Neutrophil (primary cell): ENCODE measurements at regions not wholly inside any gene's neighbourhood (a gene's known extent, or its start where the extent isn't known, plus 50 kb on each side); places are given as distances from the start of the nearest gene placed in this dataset.

ENCODE experiments used
- H3K27ac ChIP-seq: fragments of 200-600 bp; sonication (generic); 2 replicates; pipeline ENCODE4 v1.5.1; 2016; ENCODE audit warnings: mild to moderate bottlenecking, moderate library complexity
- H3K27me3 ChIP-seq: fragments of 200-600 bp; sonication (generic); 2 replicates; pipeline ENCODE4 v1.6.0; 2016; ENCODE audit warnings: mild to moderate bottlenecking
- H3K36me3 ChIP-seq: fragments of 200-600 bp; sonication (generic); 2 replicates; pipeline ENCODE4 v1.5.1; 2017
- H3K4me1 ChIP-seq, 2 experiments: fragments of 200-600 bp in 1 of 2; sonication (generic) in 1 of 2; 1 replicate in 1 of 2; 2 replicates in 1 of 2; pipeline versions ENCODE4 v1.5.1 to v1.6.1; 2013 to 2016; ENCODE audit warnings: low read depth in 1 of 2, low read length in 1 of 2, mild to moderate bottlenecking in 1 of 2, moderate library complexity in 1 of 2; ENCODE audit not compliant: control insufficient read depth in 1 of 2, insufficient read depth in 1 of 2
- H3K4me3 ChIP-seq, 2 experiments: fragments of 200-600 bp in 1 of 2; sonication (generic) in 1 of 2; 1 replicate in 1 of 2; 2 replicates in 1 of 2; pipeline ENCODE4 v1.5.1; 2013 to 2016; ENCODE audit warnings: low read depth in 1 of 2, low read length in 1 of 2, mild to moderate bottlenecking in 1 of 2, moderate library complexity in 1 of 2
- H3K9me3 ChIP-seq: fragments of 200-600 bp; sonication (generic); 2 replicates; pipeline ENCODE4 v1.5.1; 2016
- TF ChIP-seq, protein P1 (sequence below): fragments of 200-600 bp; sonication (generic); IDR thresholded peaks from 2 replicates; pipeline ENCODE4 v1.5.1; 2016; ENCODE audit warnings: antibody characterized with exemption

DNA sequence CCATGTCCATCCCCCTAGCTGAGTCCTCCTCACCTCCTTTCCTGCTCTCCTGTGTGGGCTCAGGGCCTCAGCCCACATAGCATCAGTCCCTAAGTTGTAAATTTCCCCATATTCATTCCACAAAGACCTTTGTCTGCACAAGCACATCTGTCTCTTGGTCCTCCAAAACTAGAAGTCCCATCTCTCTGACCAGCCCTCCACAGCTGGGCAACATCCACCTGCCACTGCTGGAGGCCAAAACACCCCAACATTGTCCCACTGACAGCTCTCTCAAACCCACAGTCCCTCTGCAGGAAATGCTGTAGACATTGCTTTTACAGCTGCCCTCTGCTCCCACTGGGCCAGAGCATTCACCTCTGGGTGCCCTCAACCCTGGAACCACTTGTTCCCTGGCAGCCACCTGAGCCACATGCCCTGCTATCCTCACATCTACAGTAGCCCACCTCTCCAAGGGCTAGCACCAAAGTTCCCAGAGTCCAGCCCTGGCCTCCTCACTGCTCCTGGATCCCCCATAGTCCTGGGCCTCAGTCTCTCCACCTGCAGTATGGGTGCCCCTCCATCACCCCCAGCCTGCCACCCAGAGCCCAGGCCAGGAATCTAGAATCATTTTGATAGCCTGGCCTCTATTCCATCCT is 1722.7 kb downstream of the TP53TG3F start:
- TF ChIP-seq, protein P1, sequence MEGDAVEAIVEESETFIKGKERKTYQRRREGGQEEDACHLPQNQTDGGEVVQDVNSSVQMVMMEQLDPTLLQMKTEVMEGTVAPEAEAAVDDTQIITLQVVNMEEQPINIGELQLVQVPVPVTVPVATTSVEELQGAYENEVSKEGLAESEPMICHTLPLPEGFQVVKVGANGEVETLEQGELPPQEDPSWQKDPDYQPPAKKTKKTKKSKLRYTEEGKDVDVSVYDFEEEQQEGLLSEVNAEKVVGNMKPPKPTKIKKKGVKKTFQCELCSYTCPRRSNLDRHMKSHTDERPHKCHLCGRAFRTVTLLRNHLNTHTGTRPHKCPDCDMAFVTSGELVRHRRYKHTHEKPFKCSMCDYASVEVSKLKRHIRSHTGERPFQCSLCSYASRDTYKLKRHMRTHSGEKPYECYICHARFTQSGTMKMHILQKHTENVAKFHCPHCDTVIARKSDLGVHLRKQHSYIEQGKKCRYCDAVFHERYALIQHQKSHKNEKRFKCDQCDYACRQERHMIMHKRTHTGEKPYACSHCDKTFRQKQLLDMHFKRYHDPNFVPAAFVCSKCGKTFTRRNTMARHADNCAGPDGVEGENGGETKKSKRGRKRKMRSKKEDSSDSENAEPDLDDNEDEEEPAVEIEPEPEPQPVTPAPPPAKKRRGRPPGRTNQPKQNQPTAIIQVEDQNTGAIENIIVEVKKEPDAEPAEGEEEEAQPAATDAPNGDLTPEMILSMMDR = no peak

DNA sequence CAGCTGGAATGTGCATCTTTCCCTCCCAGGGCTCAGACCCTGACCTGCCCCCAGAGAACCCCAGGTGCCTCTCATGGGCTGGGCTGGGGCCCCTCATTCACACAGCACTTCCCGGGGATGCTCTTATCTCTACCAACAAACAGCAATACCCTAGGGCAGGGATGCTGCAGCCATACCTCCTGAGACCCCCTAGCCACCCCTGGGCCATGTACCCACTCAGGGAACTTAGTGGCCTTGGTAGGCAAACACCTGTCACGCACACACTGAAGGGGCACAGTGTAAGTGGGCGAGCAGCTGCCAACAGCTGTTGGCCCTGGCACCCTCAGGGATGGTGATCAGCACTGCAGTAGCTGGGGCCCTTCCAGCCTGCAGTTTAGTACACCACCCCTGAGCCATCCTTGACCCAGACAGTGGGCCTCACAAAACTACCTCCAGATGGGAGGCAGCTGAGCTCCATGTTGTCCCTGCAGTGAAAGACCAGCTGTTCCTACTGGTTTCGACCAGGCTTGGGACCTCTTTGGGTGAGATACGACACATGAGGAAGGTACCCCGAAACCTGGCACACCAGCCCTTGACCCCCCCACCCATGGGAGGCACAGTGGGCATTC is 1723.6 kb downstream of the TP53TG3F start:
- Histone ChIP-seq H3K4me1 (no peaks in the 10 kb centered on the region), H3K27ac (no peak overlapping the region), H3K27me3 (no peaks in the 10 kb centered on the region), H3K4me3 (no peak overlapping the region), H3K9me3 (no peaks in the 10 kb centered on the region), H3K36me3 (no peaks in the 10 kb centered on the region)
- TF ChIP-seq, protein P1 = no peak

More for the DNA sequence above, 1722.7 kb downstream of the TP53TG3F start:
- Histone ChIP-seq H3K27ac (no peak overlapping the region), H3K4me3 (no peak overlapping the region), H3K36me3 (no peaks in the 10 kb centered on the region), H3K4me1 (no peaks in the 10 kb centered on the region), H3K9me3 (no peaks in the 10 kb centered on the region), H3K27me3 (no peaks in the 10 kb centered on the region)

DNA sequence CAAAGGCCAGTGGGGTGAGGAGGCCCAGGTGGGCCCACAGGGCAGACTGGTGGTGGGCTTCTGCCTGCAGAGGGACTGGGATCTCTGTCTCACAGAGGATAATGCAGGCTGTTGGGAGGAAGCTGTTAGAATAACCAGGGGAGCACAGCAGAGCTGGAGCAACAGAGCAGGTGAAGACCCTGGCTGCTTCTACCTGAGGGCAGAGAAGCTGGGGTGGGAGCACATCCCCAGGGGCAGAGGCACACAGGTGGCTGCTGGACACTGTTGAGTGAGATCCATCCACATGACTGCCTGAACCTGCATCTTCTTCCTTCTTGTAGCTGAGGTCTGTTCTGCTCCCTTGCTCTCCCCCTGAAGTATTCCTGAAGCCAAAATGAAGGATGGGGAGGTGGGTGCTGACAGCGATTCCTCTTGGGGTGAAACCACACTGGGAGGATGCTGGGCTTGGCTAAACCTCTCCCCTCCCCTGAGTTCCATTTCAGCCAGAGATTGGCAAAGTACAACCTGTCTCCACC is 1725.0 kb downstream of the TP53TG3F start:
- TF ChIP-seq, protein P1 = no peak
- no peak overlapping the region for H3K27ac ChIP-seq
- no peaks in the 10 kb centered on the region for H3K27me3 ChIP-seq
- H3K9me3 ChIP-seq = no peaks in the 10 kb centered on the region
- H3K36me3 ChIP-seq = no peaks in the 10 kb centered on the region
- no peak overlapping the region for H3K4me3 ChIP-seq
- H3K4me1 ChIP-seq = no peaks in the 10 kb centered on the region

DNA sequence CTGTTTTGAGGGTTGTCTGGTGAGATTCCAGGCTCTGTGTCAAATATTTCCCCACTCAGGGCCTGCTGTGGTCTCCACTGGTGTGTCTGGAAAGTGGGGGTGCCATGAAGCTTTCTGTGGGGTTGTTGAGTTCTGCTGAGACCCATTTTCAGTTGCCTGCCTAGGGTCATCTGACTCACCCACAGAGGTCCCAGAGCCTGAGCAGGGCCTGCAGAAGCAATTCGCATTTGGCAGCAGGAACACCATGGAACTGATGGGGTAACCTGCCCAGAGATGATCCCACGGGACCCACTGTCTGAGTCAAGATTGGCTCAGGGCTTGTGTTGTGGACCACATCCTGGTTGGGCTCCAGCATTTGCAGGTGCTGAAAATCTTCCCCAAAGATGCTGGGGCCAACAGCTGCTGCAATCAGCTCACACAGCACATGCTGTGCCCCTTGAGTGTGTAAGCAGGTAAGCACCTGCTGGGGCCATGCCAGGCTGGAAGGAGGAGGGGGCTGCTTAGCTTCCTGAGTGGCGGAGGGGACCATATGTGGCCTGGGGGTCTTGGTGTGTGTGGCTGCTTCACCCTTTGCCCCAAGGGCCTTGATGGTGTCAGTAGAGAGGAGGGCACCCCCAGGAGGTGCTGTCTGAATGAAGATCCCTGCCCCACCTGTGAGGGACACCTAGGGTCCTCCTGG is 1726.1 kb downstream of the TP53TG3F start:
- Histone ChIP-seq H3K9me3 (no peaks in the 10 kb centered on the region), H3K36me3 (no peaks in the 10 kb centered on the region), H3K27ac (no peak overlapping the region), H3K27me3 (no peaks in the 10 kb centered on the region), H3K4me1 (no peaks in the 10 kb centered on the region), H3K4me3 (no peak overlapping the region)
- TF ChIP-seq, protein P1 = no peak

DNA sequence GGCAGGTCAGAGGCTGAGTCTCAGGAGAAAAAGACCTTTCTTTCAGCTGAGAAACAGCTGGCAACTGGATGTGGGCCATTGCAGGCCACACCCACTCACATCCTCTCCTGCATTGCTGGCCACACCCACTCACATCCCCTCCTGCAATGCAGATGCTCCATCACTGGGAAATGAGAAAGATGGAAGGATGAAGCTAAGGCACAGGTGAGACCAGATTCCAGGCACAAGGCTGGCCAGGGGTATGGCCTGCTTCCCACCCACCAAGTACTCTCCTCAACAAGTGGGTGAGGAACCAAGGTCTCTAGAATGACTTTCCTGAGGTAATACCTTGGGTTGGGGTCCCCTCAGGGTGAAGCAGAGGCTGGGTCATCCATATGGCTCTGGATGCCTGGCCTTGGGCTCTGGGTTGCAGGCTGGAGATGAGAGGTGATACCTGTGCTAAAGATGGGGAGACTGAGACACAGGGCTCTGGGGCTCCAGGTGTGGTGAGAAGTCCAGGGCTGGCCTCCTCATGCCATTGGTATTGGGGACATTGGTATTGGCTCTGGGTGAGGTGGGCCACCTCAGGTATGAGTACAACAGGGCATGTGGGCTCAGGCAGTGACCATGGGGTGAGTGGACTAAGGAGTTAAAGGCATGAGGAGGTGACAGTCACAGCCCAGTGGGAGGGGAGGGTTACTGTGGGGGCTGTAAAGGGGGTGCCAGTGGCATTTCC is 1726.8 kb downstream of the TP53TG3F start:
- Histone ChIP-seq H3K27ac (no peak overlapping the region), H3K36me3 (no peaks in the 10 kb centered on the region), H3K4me1 (no peaks in the 10 kb centered on the region), H3K27me3 (no peaks in the 10 kb centered on the region), H3K4me3 (no peak overlapping the region), H3K9me3 (no peaks in the 10 kb centered on the region)
- TF ChIP-seq, protein P1 = no peak
